ENCODE measurements at regions not wholly inside any gene's neighbourhood (a gene's known extent, or its start where the extent isn't known, plus 50 kb on each side); places are given as distances from the start of the nearest gene placed in this dataset.

GRCh38 chr4:25590171-25590570, 65.5 kb upstream of the SLC34A2 start:
- no peaks in the 10 kb centered on the region for H3K36me3 ChIP-seq (ENCODE audit: low read length)
- no peak overlapping the region for H3K9ac ChIP-seq (ENCODE audit: low read length)
- no peak overlapping the region for H2AFZ ChIP-seq (ENCODE audit: low read depth, low read length, severe bottlenecking)
- no peak overlapping the region for H3K4me3 ChIP-seq (ENCODE audit: insufficient read depth, low read length, poor library complexity, severe bottlenecking)
- no peak overlapping the region for H3K4me2 ChIP-seq (ENCODE audit: low read depth, low read length, poor library complexity, severe bottlenecking)
- TF ChIP-seq EZH2phosphoT487 (conservative IDR thresholded peaks at IDR 0.05; ENCODE audit: low read length) = no peak
- TF ChIP-seq CTCF (IDR thresholded peaks at IDR 0.05; ENCODE audit: insufficient read depth, low read length, poor library complexity, severe bottlenecking) = no peak
- H3K27ac ChIP-seq (ENCODE audit: low read depth, low read length) = no peak overlapping the region
- no peaks in the 10 kb centered on the region for H4K20me1 ChIP-seq (ENCODE audit: low read depth, low read length)
- no peaks in the 10 kb centered on the region for H3K9me2 ChIP-seq (replicated peaks; ENCODE audit: insufficient read depth, low read length)
- H3K27me3 ChIP-seq (ENCODE audit: low read length) = no peaks in the 10 kb centered on the region
- H3K79me2 ChIP-seq (ENCODE audit: insufficient read depth, low read length) = no peaks in the 10 kb centered on the region
- no peaks in the 10 kb centered on the region for H3K9me3 ChIP-seq (ENCODE audit: insufficient read depth, low read length)
- H3F3A ChIP-seq (ENCODE audit: insufficient read depth) = no peaks in the 10 kb centered on the region

- Histone ChIP-seq H2AFZ (ENCODE audit: low read depth, low read length, severe bottlenecking) (no peak overlapping the region), H3K4me2 (ENCODE audit: low read depth, low read length, poor library complexity, severe bottlenecking) (no peak overlapping the region), H3K9ac (ENCODE audit: low read length) (no peak overlapping the region), H3F3A (ENCODE audit: insufficient read depth) (no peaks in the 10 kb centered on the region), H3K9me2 (replicated peaks; ENCODE audit: insufficient read depth, low read length) (no peaks in the 10 kb centered on the region), H3K4me3 (ENCODE audit: insufficient read depth, low read length, poor library complexity, severe bottlenecking) (no peak overlapping the region), H3K9me3 (ENCODE audit: insufficient read depth, low read length) (no peaks in the 10 kb centered on the region), H3K36me3 (ENCODE audit: low read length) (no peaks in the 10 kb centered on the region), H3K79me2 (ENCODE audit: insufficient read depth, low read length) (no peaks in the 10 kb centered on the region), H4K20me1 (ENCODE audit: low read depth, low read length) (no peaks in the 10 kb centered on the region), H3K27ac (ENCODE audit: low read depth, low read length) (no peak overlapping the region), H3K27me3 (ENCODE audit: low read length) (no peaks in the 10 kb centered on the region)
- TF ChIP-seq EZH2phosphoT487 (conservative IDR thresholded peaks at IDR 0.05; ENCODE audit: low read length) = no peak
- no peak for TF ChIP-seq CTCF (IDR thresholded peaks at IDR 0.05; ENCODE audit: insufficient read depth, low read length, poor library complexity, severe bottlenecking)
These were observed 62.9 kb upstream of the SLC34A2 start for GRCh38 chr4:25592736-25593135.
